K562 (cell line): ENCODE measurements at regions not wholly inside any gene's neighbourhood (a gene's known extent, or its start where the extent isn't known, plus 50 kb on each side); places are given as distances from the start of the nearest gene placed in this dataset.

Experiments
- HSF4 ChIP-seq: fragments of 250-450 bp; sonication (Bioruptor Pico); IDR thresholded peaks from 2 replicates; pipeline ENCODE4 v2.1.2; 2022; ENCODE audit warnings: mild to moderate bottlenecking, moderate library complexity, borderline replicate concordance
- MEF2A ChIP-seq: IDR thresholded peaks from 2 replicates; pipeline ENCODE4 v1.6.1; 2011; ENCODE audit warnings: low read depth, mild to moderate bottlenecking, low read length, moderate library complexity; ENCODE audit not compliant: control insufficient read depth
- RBM25 ChIP-seq: fragments of 200-400 bp; formaldehyde crosslinking; IDR thresholded peaks from 2 replicates; pipeline ENCODE4 v1.6.1; 2018; ENCODE audit warnings: low read length, low read depth, moderate library complexity; ENCODE audit not compliant: severe bottlenecking
- ZFX ChIP-seq: sonication (generic); formaldehyde crosslinking; IDR thresholded peaks from 2 replicates; pipeline ENCODE4 v1.8.0; 2022; ENCODE audit warnings: mild to moderate bottlenecking, missing genetic modification reagents, moderate library complexity
- ZNF274 ChIP-seq: IDR thresholded peaks from 2 replicates; pipeline ENCODE4 v1.6.1; 2011; ENCODE audit warnings: low read depth, mild to moderate bottlenecking, low read length, moderate library complexity, borderline replicate concordance
- ZNF445 ChIP-seq: fragments of 250-450 bp; sonication (Bioruptor Pico); IDR thresholded peaks from 2 replicates; pipeline ENCODE4 v1.4.0; 2020; ENCODE audit warnings: low read depth, mild to moderate bottlenecking, moderate library complexity
- ZNF707 ChIP-seq: fragments of 250-450 bp; sonication (Bioruptor Pico); conservative IDR thresholded peaks from 2 replicates; pipeline ENCODE4 v1.8.0; 2022; ENCODE audit warnings: inconsistent platforms, mild to moderate bottlenecking, moderate library complexity
- TF ChIP-seq, protein P1 (sequence below), 3 experiments: IDR thresholded peaks in 2 of 3; conservative IDR thresholded peaks in 1 of 3; 2 replicates each; pipeline ENCODE4 v1.5.1; 2011 to 2012; ENCODE audit warnings: low read length in 3 of 3, mild to moderate bottlenecking in 3 of 3, control low read depth in 2 of 3, improper control_type of control experiment in 1 of 3, inconsistent platforms in 1 of 3, low read depth in 1 of 3, mixed read lengths in 1 of 3, moderate library complexity in 1 of 3; ENCODE audit not compliant: insufficient read depth in 2 of 3
- TF ChIP-seq, protein P2 (sequence below): fragments of 450-650 bp; formaldehyde crosslinking; conservative IDR thresholded peaks from 2 replicates; pipeline ENCODE4 v1.4.0; 2022; ENCODE audit warnings: mild to moderate bottlenecking, missing genetic modification characterization
- TF ChIP-seq, protein P3 (sequence below): sonication (generic); formaldehyde crosslinking; IDR thresholded peaks from 2 replicates; pipeline ENCODE4 v1.5.0; 2020; ENCODE audit warnings: missing genetic modification reagents

DNA sequence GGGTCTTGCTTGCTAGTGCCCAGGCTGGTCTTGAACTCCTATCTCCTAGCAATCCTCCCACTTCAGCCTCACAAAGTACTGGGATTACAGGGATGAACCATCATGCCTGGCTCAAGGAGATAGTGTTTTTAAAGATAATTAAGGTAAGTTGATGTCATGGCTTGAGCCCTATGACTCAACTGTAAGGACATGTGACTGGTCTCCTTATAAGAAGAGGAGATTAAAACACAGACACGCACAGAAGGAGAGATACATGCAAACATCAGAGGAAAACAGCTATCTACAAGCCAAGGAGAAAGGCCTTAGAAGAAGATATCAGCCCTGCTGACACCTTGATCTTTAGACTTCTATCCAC lies 220.4 kb upstream of the GADL1 start:
- TF ChIP-seq ZNF707 (no peak), ZNF274 (no peak), MEF2A (0 out of 2 replicates have a peak, but pooled peaks have one; percentile 43), HSF4 (no peak), RBM25 (no peak), ZNF445 (CRISPR knock-in tag) (no peak), ZFX (CRISPR knock-in tag) (no peak)
- TF ChIP-seq, protein P1, sequence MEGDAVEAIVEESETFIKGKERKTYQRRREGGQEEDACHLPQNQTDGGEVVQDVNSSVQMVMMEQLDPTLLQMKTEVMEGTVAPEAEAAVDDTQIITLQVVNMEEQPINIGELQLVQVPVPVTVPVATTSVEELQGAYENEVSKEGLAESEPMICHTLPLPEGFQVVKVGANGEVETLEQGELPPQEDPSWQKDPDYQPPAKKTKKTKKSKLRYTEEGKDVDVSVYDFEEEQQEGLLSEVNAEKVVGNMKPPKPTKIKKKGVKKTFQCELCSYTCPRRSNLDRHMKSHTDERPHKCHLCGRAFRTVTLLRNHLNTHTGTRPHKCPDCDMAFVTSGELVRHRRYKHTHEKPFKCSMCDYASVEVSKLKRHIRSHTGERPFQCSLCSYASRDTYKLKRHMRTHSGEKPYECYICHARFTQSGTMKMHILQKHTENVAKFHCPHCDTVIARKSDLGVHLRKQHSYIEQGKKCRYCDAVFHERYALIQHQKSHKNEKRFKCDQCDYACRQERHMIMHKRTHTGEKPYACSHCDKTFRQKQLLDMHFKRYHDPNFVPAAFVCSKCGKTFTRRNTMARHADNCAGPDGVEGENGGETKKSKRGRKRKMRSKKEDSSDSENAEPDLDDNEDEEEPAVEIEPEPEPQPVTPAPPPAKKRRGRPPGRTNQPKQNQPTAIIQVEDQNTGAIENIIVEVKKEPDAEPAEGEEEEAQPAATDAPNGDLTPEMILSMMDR (IDR thresholded peaks at IDR 0.05 in 2 of 3, conservative IDR thresholded peaks at IDR 0.05 in 1 of 3; ENCODE audit: insufficient read depth in 2 of 3, low read depth in 1 of 3, low read length in 3 of 3), result no peak
- TF ChIP-seq, protein P2, sequence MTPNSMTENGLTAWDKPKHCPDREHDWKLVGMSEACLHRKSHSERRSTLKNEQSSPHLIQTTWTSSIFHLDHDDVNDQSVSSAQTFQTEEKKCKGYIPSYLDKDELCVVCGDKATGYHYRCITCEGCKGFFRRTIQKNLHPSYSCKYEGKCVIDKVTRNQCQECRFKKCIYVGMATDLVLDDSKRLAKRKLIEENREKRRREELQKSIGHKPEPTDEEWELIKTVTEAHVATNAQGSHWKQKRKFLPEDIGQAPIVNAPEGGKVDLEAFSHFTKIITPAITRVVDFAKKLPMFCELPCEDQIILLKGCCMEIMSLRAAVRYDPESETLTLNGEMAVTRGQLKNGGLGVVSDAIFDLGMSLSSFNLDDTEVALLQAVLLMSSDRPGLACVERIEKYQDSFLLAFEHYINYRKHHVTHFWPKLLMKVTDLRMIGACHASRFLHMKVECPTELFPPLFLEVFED (CRISPR knock-in tag), result no peak
- TF ChIP-seq, protein P3, sequence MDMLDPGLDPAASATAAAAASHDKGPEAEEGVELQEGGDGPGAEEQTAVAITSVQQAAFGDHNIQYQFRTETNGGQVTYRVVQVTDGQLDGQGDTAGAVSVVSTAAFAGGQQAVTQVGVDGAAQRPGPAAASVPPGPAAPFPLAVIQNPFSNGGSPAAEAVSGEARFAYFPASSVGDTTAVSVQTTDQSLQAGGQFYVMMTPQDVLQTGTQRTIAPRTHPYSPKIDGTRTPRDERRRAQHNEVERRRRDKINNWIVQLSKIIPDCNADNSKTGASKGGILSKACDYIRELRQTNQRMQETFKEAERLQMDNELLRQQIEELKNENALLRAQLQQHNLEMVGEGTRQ, result peak; percentile 49
